Stomach (tissue), 8 donors: ENCODE measurements at regions not wholly inside any gene's neighbourhood (a gene's known extent, or its start where the extent isn't known, plus 50 kb on each side); places are given as distances from the start of the nearest gene placed in this dataset.

Experiments used
- DNase-seq, 2 donors: peaks; one replicate each; pipeline versions ENCODE4 v3.0.0 to v3.0.0-alpha.2; 2013 to 2019
- H3K27ac ChIP-seq, 5 donors: fragments of 200-600 bp in 4 of 5; sonication (generic) in 4 of 5; one replicate each; pipeline ENCODE4 v1.5.1; 2013 to 2019; ENCODE audit warnings: mild to moderate bottlenecking in 1 of 5, moderate library complexity in 1 of 5
- H3K27me3 ChIP-seq, 3 donors: fragments of 200-600 bp; sonication (generic); one replicate each; pipeline ENCODE4 v1.5.1; 2017 to 2019; ENCODE audit warnings: mixed run types in 1 of 3
- H3K36me3 ChIP-seq, 4 donors: fragments of 200-600 bp; sonication (generic); 1 replicate in 3 of 4; 2 replicates in 1 of 4; pipeline ENCODE4 v1.5.1; 2016 to 2019
- H3K4me1 ChIP-seq, 4 donors: fragments of 200-600 bp; sonication (generic); one replicate each; pipeline ENCODE4 v1.5.1; 2016 to 2019
- H3K4me3 ChIP-seq, 4 donors: fragments of 200-600 bp; sonication (generic) in 3 of 4; one replicate each; pipeline ENCODE4 v1.5.1; 2016 to 2019; ENCODE audit warnings: mild to moderate bottlenecking in 1 of 4
- H3K9me3 ChIP-seq, 4 donors: fragments of 200-600 bp; sonication (generic); one replicate each; pipeline ENCODE4 v1.5.1; 2016 to 2019
- EP300 ChIP-seq: sonication (generic); formaldehyde crosslinking; IDR thresholded peaks from one replicate; pipeline ENCODE4 v1.6.1; 2017; ENCODE audit warnings: antibody characterized with exemption
- POLR2A ChIP-seq, 4 donors: fragments of 450-650 bp; IDR thresholded peaks; one replicate each; pipeline ENCODE4 v1.6.1; 2016; ENCODE audit warnings: antibody characterized with exemption in 4 of 4, control low read depth in 2 of 4, mild to moderate bottlenecking in 1 of 4, moderate library complexity in 1 of 4
- POLR2AphosphoS5 ChIP-seq, 3 donors: sonication (generic); formaldehyde crosslinking; IDR thresholded peaks; one replicate each; pipeline ENCODE4 v1.6.1; 2016; ENCODE audit warnings: antibody characterized with exemption in 3 of 3
- WGBS, 5 donors: extraction: QIAGEN DNeasy Blood & Tissue Kit in 3 of 5; methylation state at CpG; one replicate each; pipeline versions ENCODE4 v1.1.5 to v1.1.7; 2013 to 2018; 5-methylcytosine and 5-hydroxymethylcytosine counted together
- intact Hi-C: fragments of 100-400 bp; cut with DNase I; formaldehyde crosslinking; loops from one replicate; pipeline ENCODE4 v1.15.1; 2023; ENCODE audit warnings: low total_unique reads
- TF ChIP-seq, protein P1 (sequence below), 7 experiments: fragments of 450-650 bp in 4 of 7; fragments of 200-600 bp in 3 of 7; sonication (generic) in 3 of 7; IDR thresholded peaks; one replicate each; pipeline ENCODE4 v1.5.1; 2016 to 2019; ENCODE audit warnings: antibody characterized with exemption in 7 of 7, control low read depth in 2 of 7, mild to moderate bottlenecking in 1 of 7
- donor health status: healthy with polysubstance abuse.
- donor health status: Bipolar disorder and iron deficiency.
- donor health status: healthy.

DNA sequence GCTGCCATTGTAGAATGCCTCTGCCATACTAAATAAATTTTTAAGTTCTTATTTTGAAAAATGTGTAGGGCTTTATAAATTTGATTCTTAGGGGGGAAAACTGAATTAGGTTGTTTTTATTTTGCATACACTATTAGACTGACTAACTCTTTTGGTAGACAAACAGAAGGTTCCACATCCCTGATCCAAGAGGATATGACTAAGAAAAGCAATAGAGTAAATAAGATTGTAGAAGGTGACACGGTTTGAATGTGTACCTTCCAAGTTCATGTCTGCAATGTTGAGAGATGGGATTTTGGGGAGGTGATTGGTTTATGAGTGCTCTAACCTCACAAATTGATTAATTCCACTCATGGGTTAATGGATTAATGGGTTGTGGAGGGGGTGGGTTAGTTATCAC is 127.9 kb downstream of the GLUL start:
- 12 to 35% (median 23%) methylated on average over 1 of the region's 1 CpG for WGBS, 5 donors
- no peak for TF ChIP-seq POLR2AphosphoS5 (IDR thresholded peaks at IDR 0.05)
- no peak for TF ChIP-seq POLR2A (IDR thresholded peaks at IDR 0.05)
- TF ChIP-seq EP300, result no peak
- TF ChIP-seq, protein P1, sequence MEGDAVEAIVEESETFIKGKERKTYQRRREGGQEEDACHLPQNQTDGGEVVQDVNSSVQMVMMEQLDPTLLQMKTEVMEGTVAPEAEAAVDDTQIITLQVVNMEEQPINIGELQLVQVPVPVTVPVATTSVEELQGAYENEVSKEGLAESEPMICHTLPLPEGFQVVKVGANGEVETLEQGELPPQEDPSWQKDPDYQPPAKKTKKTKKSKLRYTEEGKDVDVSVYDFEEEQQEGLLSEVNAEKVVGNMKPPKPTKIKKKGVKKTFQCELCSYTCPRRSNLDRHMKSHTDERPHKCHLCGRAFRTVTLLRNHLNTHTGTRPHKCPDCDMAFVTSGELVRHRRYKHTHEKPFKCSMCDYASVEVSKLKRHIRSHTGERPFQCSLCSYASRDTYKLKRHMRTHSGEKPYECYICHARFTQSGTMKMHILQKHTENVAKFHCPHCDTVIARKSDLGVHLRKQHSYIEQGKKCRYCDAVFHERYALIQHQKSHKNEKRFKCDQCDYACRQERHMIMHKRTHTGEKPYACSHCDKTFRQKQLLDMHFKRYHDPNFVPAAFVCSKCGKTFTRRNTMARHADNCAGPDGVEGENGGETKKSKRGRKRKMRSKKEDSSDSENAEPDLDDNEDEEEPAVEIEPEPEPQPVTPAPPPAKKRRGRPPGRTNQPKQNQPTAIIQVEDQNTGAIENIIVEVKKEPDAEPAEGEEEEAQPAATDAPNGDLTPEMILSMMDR (IDR thresholded peaks at IDR 0.05), result no peak

DNA sequence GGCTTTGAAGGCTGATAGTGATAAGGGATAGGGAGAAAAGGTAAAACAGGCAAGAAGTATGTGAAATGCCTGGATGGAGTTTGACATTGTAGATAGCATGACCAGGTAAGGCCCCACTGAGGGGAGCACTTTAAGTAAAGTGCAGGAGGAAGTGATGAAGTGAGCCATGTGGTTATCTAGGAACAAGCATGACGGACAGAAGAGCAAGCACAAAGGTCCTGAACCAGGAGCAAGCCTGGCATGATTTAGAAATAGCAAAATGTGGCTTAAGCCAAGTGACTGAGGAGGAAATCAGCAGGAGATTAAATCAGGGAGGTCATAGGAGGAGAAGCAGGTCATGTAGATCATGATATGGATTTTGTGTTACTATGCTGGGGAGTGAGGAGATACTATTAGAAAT is 129.2 kb downstream of the GLUL start:
- intact Hi-C loops, result no loop called here
- DNase-seq, result no peak
- Histone ChIP-seq H3K27ac (no peak overlapping the region), H3K36me3 (no peaks in the 10 kb centered on the region), H3K9me3 (no peaks in the 10 kb centered on the region), H3K4me3 (no peak overlapping the region), H3K27me3 (no peaks in the 10 kb centered on the region), H3K4me1 (peaks cover 8 to 46% (median 21%) of the 10 kb centered on the region in 4 donors)
- TF ChIP-seq POLR2AphosphoS5 (IDR thresholded peaks at IDR 0.05), result peak in 1 of 3 donors; percentile 28
- no peak for TF ChIP-seq EP300
- 22 to 60% (median 53%) methylated on average over 1 of the region's 1 CpG for WGBS, 5 donors

More for the DNA sequence above, 127.9 kb downstream of the GLUL start:
- intact Hi-C loops, result no loop called here
- no peaks in the 10 kb centered on the region for H3K9me3 ChIP-seq
- H3K27ac ChIP-seq, result no peak overlapping the region
- no peak overlapping the region for H3K4me3 ChIP-seq
- H3K36me3 ChIP-seq, result no peaks in the 10 kb centered on the region
- no peaks in the 10 kb centered on the region for H3K27me3 ChIP-seq
- peaks cover 8 to 34% (median 19%) of the 10 kb centered on the region in 4 donors for H3K4me1 ChIP-seq
- no peak for DNase-seq

DNA sequence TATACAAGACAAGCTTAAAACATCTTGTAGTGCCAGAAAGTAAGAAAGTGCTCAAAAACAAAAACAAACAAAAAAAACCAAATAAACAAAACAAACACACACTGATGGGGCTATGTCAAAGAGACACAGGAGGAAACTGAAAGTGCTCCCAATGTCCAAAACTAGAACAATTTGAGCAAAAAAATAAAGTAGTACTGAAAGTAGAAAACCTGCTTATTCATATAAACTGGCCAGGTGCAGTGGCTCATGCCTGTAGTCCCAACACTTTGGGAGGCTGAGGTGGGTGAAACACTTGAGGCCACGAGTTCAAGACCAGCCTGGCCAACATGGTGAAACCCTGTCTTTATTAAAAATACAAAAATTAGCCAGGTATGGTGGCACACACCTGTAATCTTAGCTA is 129.9 kb downstream of the GLUL start:
- WGBS, 5 donors, result 72 to 100% (median 87%) methylated on average over 1 of the region's 1 CpG
- Histone ChIP-seq H3K4me1 (peaks cover 8 to 49% (median 21%) of the 10 kb centered on the region in 4 donors), H3K27ac (no peak overlapping the region), H3K4me3 (no peak overlapping the region), H3K27me3 (no peaks in the 10 kb centered on the region), H3K9me3 (no peaks in the 10 kb centered on the region), H3K36me3 (no peaks in the 10 kb centered on the region)
- intact Hi-C loops, result no loop called here
- TF ChIP-seq POLR2AphosphoS5 (IDR thresholded peaks at IDR 0.05) (no peak), EP300 (no peak), POLR2A (IDR thresholded peaks at IDR 0.05) (no peak)
- TF ChIP-seq, protein P1 (IDR thresholded peaks at IDR 0.05), result no peak
- no peak for DNase-seq

DNA sequence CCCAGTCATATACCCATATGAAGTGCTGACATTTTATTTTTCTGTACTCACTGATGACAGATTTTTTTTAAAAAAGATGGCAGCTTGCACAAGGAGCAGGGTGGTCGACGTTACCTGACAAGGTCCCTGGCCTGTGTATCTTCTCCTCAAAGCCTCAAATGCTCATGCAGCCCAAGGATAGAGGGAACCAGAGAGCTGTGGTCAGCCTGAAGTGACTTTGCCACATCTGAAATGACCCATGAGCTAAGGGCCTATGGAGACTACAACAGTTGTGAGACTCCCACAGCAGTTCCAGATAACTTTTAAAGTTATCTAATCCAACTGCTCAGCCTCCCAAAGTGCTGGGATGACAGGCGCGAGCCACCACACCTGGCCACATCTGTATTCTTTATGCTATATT is 131.1 kb downstream of the GLUL start:
- TF ChIP-seq POLR2A (IDR thresholded peaks at IDR 0.05) (no peak), POLR2AphosphoS5 (IDR thresholded peaks at IDR 0.05) (no peak), EP300 (no peak)
- TF ChIP-seq, protein P1 (IDR thresholded peaks at IDR 0.05), result no peak
- 84 to 99% (median 96%) methylated on average over 4 of the region's 4 CpGs for WGBS, 5 donors
- Histone ChIP-seq H3K9me3 (no peaks in the 10 kb centered on the region), H3K27ac (peak overlapping the region in 1 of 5 donors; percentile 32), H3K4me3 (no peak overlapping the region), H3K27me3 (no peaks in the 10 kb centered on the region), H3K4me1 (peaks cover 8 to 45% (median 18%) of the 10 kb centered on the region in 4 donors), H3K36me3 (no peaks in the 10 kb centered on the region)
- intact Hi-C loops, result no loop called here
- no peak for DNase-seq

DNA sequence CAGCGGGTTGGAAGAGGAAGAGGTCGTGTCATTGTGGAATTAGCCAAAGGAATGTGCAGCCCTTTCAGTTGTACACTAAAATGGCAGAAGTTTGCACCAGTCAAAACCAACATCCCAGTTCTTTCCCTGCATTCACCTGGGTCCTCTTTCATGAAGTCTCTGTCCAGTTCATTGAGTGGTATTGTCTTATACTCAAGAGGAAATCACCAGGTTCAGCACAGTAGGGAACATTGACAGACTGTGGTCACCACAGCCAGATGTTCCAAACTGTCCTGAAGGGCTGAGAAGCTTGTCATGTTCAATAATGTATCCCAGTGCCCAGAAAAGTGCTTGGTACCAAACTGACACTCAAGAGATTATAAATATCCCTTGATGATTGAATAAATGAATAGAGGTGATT is 131.6 kb downstream of the GLUL start:
- 74 to 88% (median 85%) methylated on average over 2 of the region's 2 CpGs for WGBS, 5 donors
- intact Hi-C loops, result no loop called here
- Histone ChIP-seq H3K27me3 (no peaks in the 10 kb centered on the region), H3K4me3 (no peak overlapping the region), H3K27ac (peak overlapping the region in 4 of 5 donors; percentile 3 to 74 (median 52)), H3K4me1 (peaks cover 8 to 45% (median 18%) of the 10 kb centered on the region in 4 donors), H3K9me3 (no peaks in the 10 kb centered on the region), H3K36me3 (no peaks in the 10 kb centered on the region)
- no peak for TF ChIP-seq POLR2AphosphoS5 (IDR thresholded peaks at IDR 0.05)
- no peak for DNase-seq
